Endometrium (tissue), 2 donors: ENCODE measurements at regions not wholly inside any gene's neighbourhood (a gene's known extent, or its start where the extent isn't known, plus 50 kb on each side); places are given as distances from the start of the nearest gene placed in this dataset.

Experiments
- FAIRE-seq: peaks from 2 replicates; lab custom pipeline; 2012; peaks lifted over from hg19 to GRCh38; lab: Jason Lieb, UNC
- donor health status: control.
- donor health status: control.

GRCh38 chr3:104514776-104515175 lies 851.9 kb upstream of the ALCAM start:
- no peak for FAIRE-seq

GRCh38 chr3:104519068-104519467 lies 847.6 kb upstream of the ALCAM start:
- FAIRE-seq: no peak

GRCh38 chr3:104519468-104520227 lies 847.1 kb upstream of the ALCAM start:
- FAIRE-seq: no peak

- peak; percentile 15 for FAIRE-seq
Measured at GRCh38 chr3:104520228-104520655, 846.5 kb upstream of the ALCAM start.

- FAIRE-seq: no peak
Measured at GRCh38 chr3:104521606-104522336, 844.9 kb upstream of the ALCAM start.

GRCh38 chr3:104523136-104523535 lies 843.6 kb upstream of the ALCAM start:
- no peak for FAIRE-seq

GRCh38 chr3:104526901-104527401 lies 839.8 kb upstream of the ALCAM start:
- FAIRE-seq: no peak

- FAIRE-seq: no peak
Measured at GRCh38 chr3:104530934-104531333, 835.8 kb upstream of the ALCAM start.

- no peak for FAIRE-seq
Measured at GRCh38 chr3:104536715-104537114, 830.0 kb upstream of the ALCAM start.

GRCh38 chr3:104537323-104537722 lies 829.4 kb upstream of the ALCAM start:
- FAIRE-seq: no peak

GRCh38 chr3:104546301-104546700 lies 820.4 kb upstream of the ALCAM start:
- no peak for FAIRE-seq

GRCh38 chr3:104547031-104547430 lies 819.7 kb upstream of the ALCAM start:
- no peak for FAIRE-seq

- FAIRE-seq: no peak
Measured at GRCh38 chr3:104548401-104548800, 818.3 kb upstream of the ALCAM start.

- FAIRE-seq: peak; percentile 26
Measured at GRCh38 chr3:104549099-104549714, 817.5 kb upstream of the ALCAM start.

GRCh38 chr3:104553121-104553520 lies 813.6 kb upstream of the ALCAM start:
- no peak for FAIRE-seq

GRCh38 chr3:104554425-104554824 lies 812.3 kb upstream of the ALCAM start:
- FAIRE-seq: no peak

- no peak for FAIRE-seq
Measured at GRCh38 chr3:104555728-104556127, 811.0 kb upstream of the ALCAM start.

GRCh38 chr3:104556372-104557078 lies 810.2 kb upstream of the ALCAM start:
- no peak for FAIRE-seq

- FAIRE-seq: no peak
Measured at GRCh38 chr3:104561324-104561723, 805.4 kb upstream of the ALCAM start.

- no peak for FAIRE-seq
Measured at GRCh38 chr3:104564045-104564643, 802.6 kb upstream of the ALCAM start.

GRCh38 chr3:104566054-104566453 lies 800.7 kb upstream of the ALCAM start:
- FAIRE-seq: no peak

GRCh38 chr3:104575634-104576033 lies 791.1 kb upstream of the ALCAM start:
- FAIRE-seq: no peak
